ENCODE measurements at regions not wholly inside any gene's neighbourhood (a gene's known extent, or its start where the extent isn't known, plus 50 kb on each side); places are given as distances from the start of the nearest gene placed in this dataset.

DNA sequence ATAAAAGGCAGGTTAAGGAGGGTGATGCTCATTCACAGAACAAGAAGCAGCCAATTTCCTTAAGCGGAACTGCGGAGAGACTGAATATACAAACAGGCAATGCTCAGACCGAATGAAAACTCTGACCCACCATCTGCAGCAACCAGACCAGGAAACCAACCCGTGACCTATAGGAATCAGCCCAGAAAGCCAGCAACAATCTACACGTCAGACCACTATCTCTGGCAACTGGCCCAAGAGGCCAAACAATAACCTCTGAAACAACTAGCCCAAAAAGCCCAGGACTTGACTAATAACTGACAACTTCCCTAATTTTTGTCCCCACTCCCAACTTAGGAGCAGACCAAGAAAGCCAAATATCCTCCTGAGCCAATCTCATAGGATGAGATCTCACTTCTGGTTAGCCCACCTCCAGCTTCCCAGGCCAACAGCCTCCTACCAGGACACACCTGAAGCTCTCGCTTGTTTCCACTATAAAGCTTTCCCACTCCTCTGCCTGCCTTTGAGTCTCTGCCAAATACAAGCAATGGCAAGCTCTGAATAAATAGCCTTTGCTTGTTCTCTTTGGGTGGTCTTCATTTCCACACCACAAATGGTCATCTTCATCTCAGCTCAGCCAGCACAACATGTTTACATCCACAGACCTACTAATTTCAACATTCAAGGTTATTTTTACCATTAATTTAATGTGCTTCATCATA lies 168.5 kb downstream of the HSD17B3 start:
- TF ChIP-seq, protein P1, sequence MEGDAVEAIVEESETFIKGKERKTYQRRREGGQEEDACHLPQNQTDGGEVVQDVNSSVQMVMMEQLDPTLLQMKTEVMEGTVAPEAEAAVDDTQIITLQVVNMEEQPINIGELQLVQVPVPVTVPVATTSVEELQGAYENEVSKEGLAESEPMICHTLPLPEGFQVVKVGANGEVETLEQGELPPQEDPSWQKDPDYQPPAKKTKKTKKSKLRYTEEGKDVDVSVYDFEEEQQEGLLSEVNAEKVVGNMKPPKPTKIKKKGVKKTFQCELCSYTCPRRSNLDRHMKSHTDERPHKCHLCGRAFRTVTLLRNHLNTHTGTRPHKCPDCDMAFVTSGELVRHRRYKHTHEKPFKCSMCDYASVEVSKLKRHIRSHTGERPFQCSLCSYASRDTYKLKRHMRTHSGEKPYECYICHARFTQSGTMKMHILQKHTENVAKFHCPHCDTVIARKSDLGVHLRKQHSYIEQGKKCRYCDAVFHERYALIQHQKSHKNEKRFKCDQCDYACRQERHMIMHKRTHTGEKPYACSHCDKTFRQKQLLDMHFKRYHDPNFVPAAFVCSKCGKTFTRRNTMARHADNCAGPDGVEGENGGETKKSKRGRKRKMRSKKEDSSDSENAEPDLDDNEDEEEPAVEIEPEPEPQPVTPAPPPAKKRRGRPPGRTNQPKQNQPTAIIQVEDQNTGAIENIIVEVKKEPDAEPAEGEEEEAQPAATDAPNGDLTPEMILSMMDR (IDR thresholded peaks at IDR 0.05 in 8 of 11, conservative IDR thresholded peaks at IDR 0.05 in 3 of 11) = no peak
- TF ChIP-seq POLR2A (IDR thresholded peaks at IDR 0.05) (no peak), POLR2AphosphoS5 (IDR thresholded peaks at IDR 0.05) (no peak)

Data from spleen (tissue), 7 donors.